ENCODE measurements at regions not wholly inside any gene's neighbourhood (a gene's known extent, or its start where the extent isn't known, plus 50 kb on each side); places are given as distances from the start of the nearest gene placed in this dataset.

DNA sequence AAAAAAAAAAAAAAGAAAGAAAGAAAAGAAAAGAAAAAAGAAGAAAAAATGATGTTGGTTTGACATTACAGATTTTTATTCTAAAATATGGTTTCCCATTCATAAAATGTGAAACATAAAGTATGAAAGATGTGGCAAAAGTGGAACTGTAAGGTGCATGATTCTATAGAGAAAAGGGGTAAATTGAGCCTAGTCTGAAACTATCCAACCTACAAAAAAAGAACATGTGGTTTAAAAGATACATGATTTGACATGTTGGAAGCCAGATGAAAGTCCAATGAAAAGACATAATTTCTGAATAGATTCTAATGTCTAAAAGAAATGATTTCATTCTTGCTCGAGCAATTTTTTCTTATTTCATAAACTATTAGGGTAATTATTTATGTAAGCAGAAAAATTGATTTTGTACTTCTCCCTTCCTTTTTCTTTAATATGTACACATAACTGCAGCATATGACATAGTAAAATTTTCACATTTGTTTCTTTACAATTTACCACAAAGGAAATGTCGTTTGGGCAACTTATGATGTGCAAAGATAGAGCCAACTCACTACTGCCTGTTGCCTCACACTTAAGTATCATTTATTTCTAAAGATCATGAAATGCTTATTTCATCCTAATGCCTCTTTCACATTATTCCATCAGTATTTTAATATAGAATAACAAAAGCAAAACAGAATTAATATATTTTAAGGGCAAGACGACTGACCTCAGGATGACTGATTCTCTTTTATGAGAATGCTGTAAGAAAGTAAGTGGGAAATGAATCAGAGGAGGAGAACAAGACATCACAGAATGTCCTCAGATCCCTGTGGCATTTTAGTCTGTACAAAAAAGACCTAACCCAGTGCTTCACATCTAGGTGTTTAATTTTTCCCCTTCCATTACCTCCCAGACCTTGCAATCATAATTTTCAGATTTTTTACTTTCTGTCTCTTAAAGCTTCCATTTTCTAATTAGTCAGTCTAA lies 165.8 kb upstream of the HMCN1 start:
- peak; percentile 50 for ATAC-seq (replicated peaks; ENCODE audit: extremely low read depth, poor library complexity, severe bottlenecking)
- peaks cover 9% of the 10 kb centered on the region for H3K36me3 Mint-ChIP-seq (ENCODE audit: insufficient read depth)
- no peaks in the 10 kb centered on the region for H3K27me3 Mint-ChIP-seq
- no peak for DNase-seq (ENCODE audit: low spot score in 2 of 2)
- no peaks in the 10 kb centered on the region for H3K9me3 Mint-ChIP-seq
- peaks cover 44% of the 10 kb centered on the region for H3K4me1 Mint-ChIP-seq
- peak overlapping the region; percentile 99 for H3K27ac Mint-ChIP-seq (ENCODE audit: low read depth)
- H3K4me3 Mint-ChIP-seq, result peak overlapping the region; percentile 69

DNA sequence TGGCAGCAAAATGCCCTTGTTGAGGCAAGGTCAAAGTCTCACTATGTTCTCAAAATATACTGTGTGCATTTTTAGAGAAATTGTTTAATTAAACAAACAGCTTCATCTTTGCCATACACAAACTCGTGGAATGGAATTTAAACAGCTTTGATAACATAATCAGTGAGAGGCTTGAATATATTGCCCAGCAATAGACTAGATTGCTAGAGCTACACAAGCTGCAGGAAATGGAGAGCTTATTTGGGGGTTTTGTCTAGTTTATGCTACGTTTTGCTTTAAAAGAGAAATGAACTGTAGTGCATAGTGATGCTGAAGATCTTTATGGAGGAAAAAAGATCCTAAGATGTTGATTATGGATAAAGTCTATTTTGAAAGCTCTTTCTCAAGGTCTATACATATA lies 166.8 kb upstream of the HMCN1 start:
- Mint-ChIP-seq H3K4me3 (peak overlapping the region; percentile 69), H3K9me3 (no peaks in the 10 kb centered on the region), H3K4me1 (peaks cover 46% of the 10 kb centered on the region), H3K36me3 (ENCODE audit: insufficient read depth) (peaks cover 9% of the 10 kb centered on the region), H3K27me3 (no peaks in the 10 kb centered on the region), H3K27ac (ENCODE audit: low read depth) (peak overlapping the region; percentile 99)
- DNase-seq (ENCODE audit: low spot score in 2 of 2) (no peak), ATAC-seq (replicated peaks; ENCODE audit: extremely low read depth, poor library complexity, severe bottlenecking) (peak; percentile 29)

DNA sequence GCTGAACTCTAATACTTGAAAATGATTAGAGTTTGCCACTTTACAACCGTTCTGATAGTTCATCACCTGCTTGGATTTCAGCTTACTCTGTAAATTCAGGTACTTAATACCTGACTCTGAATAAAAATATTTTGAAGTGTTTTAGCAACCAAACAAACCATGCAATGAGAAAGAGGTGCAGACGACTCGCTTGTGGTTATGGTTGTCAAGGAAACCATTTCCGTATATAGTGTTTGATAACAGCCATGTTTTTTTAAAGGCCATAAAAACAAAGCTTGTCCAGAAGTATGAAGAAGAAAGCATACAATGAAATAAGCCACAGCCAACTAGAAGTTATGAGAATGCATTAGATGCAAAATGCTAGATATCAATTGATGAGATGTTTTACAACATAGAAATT lies 167.2 kb upstream of the HMCN1 start:
- peak in 1 of 2 donors; percentile 60 for DNase-seq (ENCODE audit: low spot score in 2 of 2)
- no peaks in the 10 kb centered on the region for H3K9me3 Mint-ChIP-seq
- H3K27me3 Mint-ChIP-seq, result no peaks in the 10 kb centered on the region
- peak overlapping the region; percentile 99 for H3K27ac Mint-ChIP-seq (ENCODE audit: low read depth)
- ATAC-seq (replicated peaks; ENCODE audit: extremely low read depth, poor library complexity, severe bottlenecking), result peak; percentile 91
- peaks cover 48% of the 10 kb centered on the region for H3K4me1 Mint-ChIP-seq
- peaks cover 9% of the 10 kb centered on the region for H3K36me3 Mint-ChIP-seq (ENCODE audit: insufficient read depth)
- H3K4me3 Mint-ChIP-seq, result peak overlapping the region; percentile 69

DNA sequence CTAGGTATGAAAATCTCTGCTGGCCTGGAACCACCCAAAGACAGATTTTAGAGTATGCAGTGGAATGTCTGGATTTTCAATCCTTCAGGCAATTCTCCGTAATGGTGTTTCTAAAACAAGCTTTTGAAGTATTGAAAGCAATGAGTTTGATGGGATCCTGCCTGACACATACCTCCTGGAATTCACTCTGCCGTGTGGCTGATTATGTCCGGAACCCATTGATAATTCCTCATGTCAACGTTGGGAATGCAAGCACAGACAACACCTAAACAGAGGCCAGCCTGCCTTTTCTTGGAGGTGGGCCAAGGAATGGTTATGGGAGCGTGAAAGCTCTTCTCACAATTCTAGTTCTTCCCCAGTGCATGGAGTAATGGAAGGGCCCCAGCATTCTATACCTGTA lies 168.9 kb upstream of the HMCN1 start:
- H3K4me3 Mint-ChIP-seq, result no peak overlapping the region
- ATAC-seq (replicated peaks; ENCODE audit: extremely low read depth, poor library complexity, severe bottlenecking), result no peak

DNA sequence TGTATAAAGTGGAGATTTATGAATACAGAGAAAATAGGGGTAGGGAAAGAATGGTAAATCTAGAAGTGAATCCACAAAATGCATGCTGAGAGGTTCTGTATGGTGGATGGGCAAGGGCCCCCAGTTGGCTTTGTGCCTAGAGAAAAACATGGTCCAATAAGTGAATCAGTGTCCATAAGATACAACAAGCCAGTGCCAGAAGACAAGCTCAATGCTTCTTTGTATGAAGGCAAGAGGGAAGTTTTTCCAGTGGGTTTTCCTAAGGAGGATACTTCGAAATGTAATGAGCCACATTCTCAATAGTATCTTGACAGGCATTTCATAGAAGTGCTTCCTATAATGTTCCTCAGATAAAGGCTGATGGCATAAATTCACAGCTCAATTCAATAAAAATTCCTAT lies 169.4 kb upstream of the HMCN1 start:
- Mint-ChIP-seq H3K9me3 (no peaks in the 10 kb centered on the region), H3K27ac (ENCODE audit: low read depth) (peak overlapping the region; percentile 49), H3K4me1 (peaks cover 70% of the 10 kb centered on the region), H3K36me3 (ENCODE audit: insufficient read depth) (peaks cover 12% of the 10 kb centered on the region), H3K27me3 (no peaks in the 10 kb centered on the region), H3K4me3 (no peak overlapping the region)
- no peak for DNase-seq (ENCODE audit: low spot score in 2 of 2)
- ATAC-seq (replicated peaks; ENCODE audit: extremely low read depth, poor library complexity, severe bottlenecking), result no peak

More for the DNA sequence above, 168.9 kb upstream of the HMCN1 start:
- H3K4me1 Mint-ChIP-seq, result peaks cover 65% of the 10 kb centered on the region
- peaks cover 12% of the 10 kb centered on the region for H3K36me3 Mint-ChIP-seq (ENCODE audit: insufficient read depth)
- no peak for DNase-seq (ENCODE audit: low spot score in 2 of 2)
- no peaks in the 10 kb centered on the region for H3K27me3 Mint-ChIP-seq
- H3K9me3 Mint-ChIP-seq, result no peaks in the 10 kb centered on the region
- H3K27ac Mint-ChIP-seq (ENCODE audit: low read depth), result peak overlapping the region; percentile 99

DNA sequence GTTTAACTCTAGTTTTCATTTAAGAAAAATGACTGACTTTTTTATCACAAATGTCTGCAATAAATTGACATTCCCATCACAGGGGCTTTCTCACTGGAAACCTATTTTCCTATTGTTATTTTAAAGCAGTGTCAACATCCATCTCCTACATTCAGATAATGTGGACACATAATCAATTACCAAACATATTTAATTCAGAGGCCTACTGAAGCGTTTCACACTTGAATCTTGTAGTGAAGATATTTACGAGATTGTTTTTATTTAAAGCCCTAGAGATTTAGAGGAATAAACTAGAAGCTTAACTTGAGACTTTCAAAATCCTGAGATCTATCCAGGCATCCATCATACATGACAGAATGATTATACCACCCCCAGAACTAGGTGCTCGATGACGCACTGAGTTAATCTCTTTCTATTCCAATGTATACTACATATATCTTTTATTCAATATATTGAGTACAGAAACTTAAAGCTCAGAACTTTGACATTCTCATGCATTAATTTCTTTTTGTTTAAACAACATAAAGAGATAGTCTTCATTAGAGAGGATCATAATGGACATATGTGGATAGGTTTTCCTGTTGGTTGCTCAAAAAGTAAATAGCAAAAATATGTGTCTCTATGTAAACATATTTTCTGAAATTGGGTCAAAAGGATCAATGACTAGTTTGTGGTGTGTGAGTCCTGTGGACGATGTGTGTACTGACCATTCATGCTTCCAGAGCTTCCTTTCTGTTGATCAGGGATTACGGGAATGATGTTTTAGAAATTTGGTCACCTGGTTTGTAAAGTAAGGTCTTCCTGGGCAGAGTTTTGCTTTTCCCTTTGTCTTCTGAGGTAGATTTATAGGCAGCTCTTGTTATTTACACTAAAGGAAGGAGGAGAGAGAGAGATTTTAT lies 171.5 kb upstream of the HMCN1 start:
- H3K27me3 Mint-ChIP-seq, result no peaks in the 10 kb centered on the region
- peak overlapping the region; percentile 84 for H3K27ac Mint-ChIP-seq (ENCODE audit: low read depth)
- H3K9me3 Mint-ChIP-seq, result no peaks in the 10 kb centered on the region
- no peak for ATAC-seq (replicated peaks; ENCODE audit: extremely low read depth, poor library complexity, severe bottlenecking)
- no peak for DNase-seq (ENCODE audit: low spot score in 2 of 2)
- H3K36me3 Mint-ChIP-seq (ENCODE audit: insufficient read depth), result peaks cover 12% of the 10 kb centered on the region
- H3K4me3 Mint-ChIP-seq, result no peak overlapping the region
- peaks cover 55% of the 10 kb centered on the region for H3K4me1 Mint-ChIP-seq

DNA sequence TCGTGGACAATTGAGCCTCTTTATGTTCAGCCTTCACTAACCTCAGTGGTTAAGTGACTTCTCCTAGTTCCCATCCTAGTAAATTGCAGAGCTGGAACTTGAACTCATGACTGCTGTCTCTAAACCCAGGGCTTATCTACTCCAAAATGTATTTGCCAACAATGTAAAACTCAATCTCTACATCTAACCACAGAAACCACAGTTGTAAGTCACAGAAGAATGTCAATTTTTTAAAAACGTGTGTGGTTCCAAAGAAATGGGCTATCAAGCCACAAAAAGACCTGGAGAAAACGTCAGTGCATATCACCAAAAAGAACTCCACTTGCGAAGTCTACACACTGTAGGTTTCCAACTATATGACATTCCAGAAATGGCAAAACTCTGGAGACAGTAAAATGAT lies 172.6 kb upstream of the HMCN1 start:
- H3K27me3 Mint-ChIP-seq, result no peaks in the 10 kb centered on the region
- H3K4me3 Mint-ChIP-seq, result peak overlapping the region; percentile 37
- peak overlapping the region; percentile 92 for H3K27ac Mint-ChIP-seq (ENCODE audit: low read depth)
- H3K4me1 Mint-ChIP-seq, result peaks cover 44% of the 10 kb centered on the region
- H3K36me3 Mint-ChIP-seq (ENCODE audit: insufficient read depth), result peaks cover 4% of the 10 kb centered on the region
- no peaks in the 10 kb centered on the region for H3K9me3 Mint-ChIP-seq
- DNase-seq (ENCODE audit: low spot score in 2 of 2), result no peak
- peak; percentile 34 for ATAC-seq (replicated peaks; ENCODE audit: extremely low read depth, poor library complexity, severe bottlenecking)

DNA sequence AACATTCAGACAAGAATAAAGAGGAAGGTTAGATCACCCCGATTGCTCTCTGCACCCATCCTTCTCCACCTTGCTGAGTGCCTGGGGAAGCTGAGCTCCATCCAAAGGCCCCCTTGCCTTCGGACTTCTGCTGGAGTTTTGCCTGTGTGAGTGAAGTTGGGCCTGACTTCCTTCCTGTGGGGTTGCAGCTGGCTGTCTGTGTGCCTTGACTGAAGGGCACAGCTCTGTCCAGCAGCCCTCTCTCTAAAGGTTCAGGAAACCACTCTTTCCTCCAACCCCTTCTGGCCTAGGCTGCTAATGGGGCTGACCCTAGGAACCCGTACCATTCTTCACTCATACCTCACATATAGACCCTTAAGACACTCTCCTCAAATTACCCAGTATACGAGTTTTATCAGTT lies 173.4 kb upstream of the HMCN1 start:
- Mint-ChIP-seq H3K4me1 (peaks cover 35% of the 10 kb centered on the region), H3K27ac (ENCODE audit: low read depth) (peak overlapping the region; percentile 92), H3K27me3 (no peaks in the 10 kb centered on the region), H3K9me3 (no peaks in the 10 kb centered on the region), H3K36me3 (ENCODE audit: insufficient read depth) (peaks cover 3% of the 10 kb centered on the region), H3K4me3 (peak overlapping the region; percentile 37)
- no peak for ATAC-seq (replicated peaks; ENCODE audit: extremely low read depth, poor library complexity, severe bottlenecking)
- no peak for DNase-seq (ENCODE audit: low spot score in 2 of 2)

DNA sequence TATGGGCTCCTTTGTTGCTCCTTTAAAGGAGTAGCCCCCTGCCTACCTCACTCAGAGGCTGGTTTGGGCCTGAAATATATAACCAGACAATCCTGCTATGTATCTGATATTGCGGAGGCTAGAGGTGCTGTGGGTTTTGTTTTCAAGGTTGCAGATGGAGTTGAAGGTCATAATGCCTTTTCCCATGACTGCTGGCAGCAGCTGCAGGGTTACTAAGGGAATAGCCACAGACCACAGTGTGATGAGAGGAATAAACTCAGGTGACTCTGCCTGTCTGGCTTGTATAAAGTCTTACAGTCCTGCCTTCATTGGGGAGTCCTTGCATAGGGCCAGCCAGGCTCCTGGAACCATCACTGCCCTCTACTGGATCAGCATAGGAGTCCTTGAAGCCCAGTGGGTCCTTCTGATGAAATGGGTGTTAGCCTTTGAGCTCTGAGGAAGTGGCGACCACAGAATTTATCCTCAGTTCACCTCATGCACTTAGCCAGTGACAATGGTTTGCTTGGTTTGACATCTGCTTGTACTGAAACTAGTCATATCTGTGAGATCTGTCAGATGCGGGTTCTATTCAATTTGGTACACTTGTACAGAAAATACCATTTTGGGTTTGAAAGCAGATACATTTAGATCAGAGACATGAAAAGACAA lies 174.4 kb upstream of the HMCN1 start:
- peaks cover 3% of the 10 kb centered on the region for H3K36me3 Mint-ChIP-seq (ENCODE audit: insufficient read depth)
- no peaks in the 10 kb centered on the region for H3K27me3 Mint-ChIP-seq
- H3K4me3 Mint-ChIP-seq, result no peak overlapping the region
- H3K4me1 Mint-ChIP-seq, result peaks cover 34% of the 10 kb centered on the region
- H3K27ac Mint-ChIP-seq (ENCODE audit: low read depth), result peak overlapping the region; percentile 92
- no peaks in the 10 kb centered on the region for H3K9me3 Mint-ChIP-seq
- peak; percentile 27 to 31 for DNase-seq (ENCODE audit: low spot score in 2 of 2)
- peak; percentile 72 for ATAC-seq (replicated peaks; ENCODE audit: extremely low read depth, poor library complexity, severe bottlenecking)

DNA sequence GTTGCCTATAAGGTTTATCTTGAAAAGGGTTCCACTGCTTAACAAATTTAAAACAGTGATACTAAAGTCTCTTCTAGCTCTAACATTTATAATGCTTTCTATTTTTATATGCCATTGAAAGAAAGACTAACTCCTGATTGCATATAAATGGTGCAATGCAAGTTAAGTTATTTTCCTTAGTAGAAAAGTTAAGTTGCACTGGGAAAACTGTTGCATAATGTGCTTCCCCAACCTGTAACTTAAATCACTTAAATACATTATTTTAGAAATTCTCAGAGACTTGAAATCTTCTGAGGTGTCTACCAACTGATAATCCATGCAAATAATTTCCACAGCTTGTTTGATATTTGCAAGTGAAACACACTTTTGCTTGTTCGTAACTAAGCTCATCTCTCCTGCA lies 175.0 kb upstream of the HMCN1 start:
- no peaks in the 10 kb centered on the region for H3K27me3 Mint-ChIP-seq
- peak overlapping the region; percentile 92 for H3K27ac Mint-ChIP-seq (ENCODE audit: low read depth)
- H3K36me3 Mint-ChIP-seq (ENCODE audit: insufficient read depth), result peaks cover 3% of the 10 kb centered on the region
- DNase-seq (ENCODE audit: low spot score in 2 of 2) (no peak), ATAC-seq (replicated peaks; ENCODE audit: extremely low read depth, poor library complexity, severe bottlenecking) (no peak)
- H3K4me3 Mint-ChIP-seq, result no peak overlapping the region
- no peaks in the 10 kb centered on the region for H3K9me3 Mint-ChIP-seq
- H3K4me1 Mint-ChIP-seq, result peaks cover 34% of the 10 kb centered on the region

DNA sequence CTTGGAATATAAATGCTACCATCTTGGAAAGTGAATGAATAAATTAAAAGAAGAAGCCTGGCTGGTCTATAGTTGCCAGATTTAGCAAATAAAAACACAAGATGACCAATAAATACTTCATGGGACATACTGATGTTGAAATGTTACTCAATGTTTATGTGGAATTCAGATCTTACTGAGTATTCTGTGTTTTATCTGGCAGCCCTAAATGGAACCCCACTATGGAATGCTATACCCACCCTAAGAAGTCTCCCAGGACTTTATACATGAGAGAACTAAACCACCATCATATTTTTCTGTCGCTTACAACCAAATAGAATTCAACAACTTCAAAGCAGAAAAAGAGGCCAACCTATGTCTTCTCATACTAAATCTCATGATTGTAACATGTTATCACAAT lies 177.6 kb upstream of the HMCN1 start:
- no peak for ATAC-seq (replicated peaks; ENCODE audit: extremely low read depth, poor library complexity, severe bottlenecking)
- no peak for DNase-seq (ENCODE audit: low spot score in 2 of 2)
- H3K9me3 Mint-ChIP-seq, result no peaks in the 10 kb centered on the region
- H3K36me3 Mint-ChIP-seq (ENCODE audit: insufficient read depth), result peaks cover 3% of the 10 kb centered on the region
- H3K27ac Mint-ChIP-seq (ENCODE audit: low read depth), result no peak overlapping the region
- no peaks in the 10 kb centered on the region for H3K27me3 Mint-ChIP-seq
- H3K4me3 Mint-ChIP-seq, result no peak overlapping the region
- H3K4me1 Mint-ChIP-seq, result peaks cover 22% of the 10 kb centered on the region

DNA sequence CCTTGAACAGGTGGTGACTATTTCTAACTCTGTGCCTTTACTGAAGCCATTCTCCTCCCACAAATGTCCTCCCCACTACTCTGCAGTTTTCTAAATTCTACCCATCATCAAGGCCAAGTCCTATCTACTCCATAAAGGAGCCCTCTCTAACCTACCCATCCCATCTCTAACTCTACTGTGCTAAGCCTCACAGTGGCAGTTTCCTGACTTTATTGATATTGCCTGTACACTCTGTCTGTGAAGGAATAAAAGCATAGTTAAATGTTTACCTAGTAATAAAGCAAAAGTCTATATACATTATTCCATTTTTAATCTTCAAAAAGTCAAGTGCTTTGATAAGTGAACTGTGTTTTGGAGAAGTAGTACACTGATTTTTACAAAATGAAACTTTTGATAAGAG lies 178.4 kb upstream of the HMCN1 start:
- H3K4me3 Mint-ChIP-seq, result no peak overlapping the region
- H3K27ac Mint-ChIP-seq (ENCODE audit: low read depth), result no peak overlapping the region
- peaks cover 14% of the 10 kb centered on the region for H3K4me1 Mint-ChIP-seq
- DNase-seq (ENCODE audit: low spot score in 2 of 2) (no peak), ATAC-seq (replicated peaks; ENCODE audit: extremely low read depth, poor library complexity, severe bottlenecking) (no peak)
- no peaks in the 10 kb centered on the region for H3K27me3 Mint-ChIP-seq
- H3K36me3 Mint-ChIP-seq (ENCODE audit: insufficient read depth), result peaks cover 3% of the 10 kb centered on the region
- H3K9me3 Mint-ChIP-seq, result no peaks in the 10 kb centered on the region

Data from central memory CD8-positive, alpha-beta T cell (primary cell).